ENCODE measurements at regions not wholly inside any gene's neighbourhood (a gene's known extent, or its start where the extent isn't known, plus 50 kb on each side); places are given as distances from the start of the nearest gene placed in this dataset.

DNA sequence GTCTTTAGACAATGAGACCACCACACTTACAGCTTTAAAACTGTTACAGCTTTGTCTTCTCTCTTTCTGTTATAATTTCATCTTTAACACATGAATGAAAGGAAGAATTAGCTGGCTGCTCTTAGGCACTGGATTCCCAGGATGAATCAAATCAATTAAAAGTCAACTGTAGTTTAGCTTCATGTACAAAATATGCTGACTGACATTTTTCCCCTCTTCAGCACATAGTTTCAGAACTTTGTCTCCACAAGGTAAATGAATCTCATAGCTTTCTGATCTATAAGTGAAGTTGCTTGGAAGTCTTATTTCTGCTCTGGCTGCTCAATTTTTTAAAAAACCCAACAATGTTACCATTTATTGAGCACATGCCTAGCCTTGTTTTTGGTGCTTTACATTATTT is 293.8 kb downstream of the GRIN2B start:
- TF ChIP-seq FOXP2 (optimal IDR thresholded peaks at IDR 0.05; ENCODE audit: borderline replicate concordance, extremely low read depth, extremely low read length, insufficient read depth) (no peak), TAF1 (IDR thresholded peaks at IDR 0.05; ENCODE audit: borderline replicate concordance, insufficient read depth, low read length) (no peak)
- TF ChIP-seq, protein P1, sequence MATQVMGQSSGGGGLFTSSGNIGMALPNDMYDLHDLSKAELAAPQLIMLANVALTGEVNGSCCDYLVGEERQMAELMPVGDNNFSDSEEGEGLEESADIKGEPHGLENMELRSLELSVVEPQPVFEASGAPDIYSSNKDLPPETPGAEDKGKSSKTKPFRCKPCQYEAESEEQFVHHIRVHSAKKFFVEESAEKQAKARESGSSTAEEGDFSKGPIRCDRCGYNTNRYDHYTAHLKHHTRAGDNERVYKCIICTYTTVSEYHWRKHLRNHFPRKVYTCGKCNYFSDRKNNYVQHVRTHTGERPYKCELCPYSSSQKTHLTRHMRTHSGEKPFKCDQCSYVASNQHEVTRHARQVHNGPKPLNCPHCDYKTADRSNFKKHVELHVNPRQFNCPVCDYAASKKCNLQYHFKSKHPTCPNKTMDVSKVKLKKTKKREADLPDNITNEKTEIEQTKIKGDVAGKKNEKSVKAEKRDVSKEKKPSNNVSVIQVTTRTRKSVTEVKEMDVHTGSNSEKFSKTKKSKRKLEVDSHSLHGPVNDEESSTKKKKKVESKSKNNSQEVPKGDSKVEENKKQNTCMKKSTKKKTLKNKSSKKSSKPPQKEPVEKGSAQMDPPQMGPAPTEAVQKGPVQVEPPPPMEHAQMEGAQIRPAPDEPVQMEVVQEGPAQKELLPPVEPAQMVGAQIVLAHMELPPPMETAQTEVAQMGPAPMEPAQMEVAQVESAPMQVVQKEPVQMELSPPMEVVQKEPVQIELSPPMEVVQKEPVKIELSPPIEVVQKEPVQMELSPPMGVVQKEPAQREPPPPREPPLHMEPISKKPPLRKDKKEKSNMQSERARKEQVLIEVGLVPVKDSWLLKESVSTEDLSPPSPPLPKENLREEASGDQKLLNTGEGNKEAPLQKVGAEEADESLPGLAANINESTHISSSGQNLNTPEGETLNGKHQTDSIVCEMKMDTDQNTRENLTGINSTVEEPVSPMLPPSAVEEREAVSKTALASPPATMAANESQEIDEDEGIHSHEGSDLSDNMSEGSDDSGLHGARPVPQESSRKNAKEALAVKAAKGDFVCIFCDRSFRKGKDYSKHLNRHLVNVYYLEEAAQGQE (IDR thresholded peaks at IDR 0.05; ENCODE audit: insufficient read depth in 1 of 2, low read depth in 2 of 2, low read length in 2 of 2) = no peak

DNA sequence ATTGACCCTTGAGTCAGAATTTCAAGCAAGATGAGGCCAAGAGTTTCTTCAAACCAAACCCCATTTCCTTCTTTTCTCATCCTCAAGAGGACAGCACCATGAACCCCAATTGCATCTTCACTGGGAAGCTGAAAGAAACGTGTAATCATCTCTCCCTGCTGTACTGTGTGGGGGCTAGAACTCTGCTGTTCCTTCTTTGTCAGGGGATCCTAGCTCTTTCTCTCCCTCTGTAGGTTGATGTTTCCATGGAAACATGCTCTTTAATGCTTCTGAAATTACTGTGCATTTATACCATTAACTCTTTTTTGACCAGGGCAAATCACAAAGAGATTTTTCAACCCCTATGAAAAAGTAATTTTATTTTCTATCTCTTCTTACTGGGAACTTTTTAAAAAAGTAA is 295.1 kb downstream of the GRIN2B start:
- no peak for TF ChIP-seq SIN3A (IDR thresholded peaks at IDR 0.05; ENCODE audit: borderline replicate concordance, insufficient read depth, low read length)
- TF ChIP-seq TAF1 (IDR thresholded peaks at IDR 0.05; ENCODE audit: borderline replicate concordance, insufficient read depth, low read length) = no peak
- TF ChIP-seq, protein P1 (IDR thresholded peaks at IDR 0.05; ENCODE audit: insufficient read depth in 1 of 2, low read depth in 2 of 2, low read length in 2 of 2) = no peak
- no peak for TF ChIP-seq FOXP2 (optimal IDR thresholded peaks at IDR 0.05; ENCODE audit: borderline replicate concordance, extremely low read depth, extremely low read length, insufficient read depth)
- TF ChIP-seq POLR2AphosphoS5 (IDR thresholded peaks at IDR 0.05; ENCODE audit: low read depth, low read length) = no peak

DNA sequence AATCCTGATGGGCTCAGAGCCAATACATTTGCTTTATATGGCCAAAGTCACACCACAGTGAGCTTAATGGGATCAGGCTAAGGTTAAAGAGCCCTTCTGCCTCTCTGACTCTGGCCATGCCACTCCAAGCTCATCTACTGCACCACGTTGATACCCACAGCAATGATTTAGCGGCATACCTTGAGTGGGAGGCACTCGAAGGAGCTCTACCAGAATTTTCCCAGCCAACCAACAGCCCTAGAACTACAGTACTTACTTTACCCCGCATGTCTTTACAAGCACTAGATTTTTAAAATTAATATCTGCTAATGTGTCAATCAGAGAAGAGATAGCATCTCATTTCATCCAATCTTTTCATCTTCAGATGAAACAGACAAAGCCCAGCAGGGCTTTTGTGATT is 300.5 kb downstream of the GRIN2B start:
- TF ChIP-seq FOXP2 (optimal IDR thresholded peaks at IDR 0.05; ENCODE audit: borderline replicate concordance, extremely low read depth, extremely low read length, insufficient read depth) = no peak
- TF ChIP-seq SIN3A (IDR thresholded peaks at IDR 0.05; ENCODE audit: borderline replicate concordance, insufficient read depth, low read length) = no peak
- TF ChIP-seq, protein P1 (IDR thresholded peaks at IDR 0.05; ENCODE audit: insufficient read depth in 1 of 2, low read depth in 2 of 2, low read length in 2 of 2) = no peak
- no peak for TF ChIP-seq POLR2AphosphoS5 (IDR thresholded peaks at IDR 0.05; ENCODE audit: low read depth, low read length)
- no peak for TF ChIP-seq TAF1 (IDR thresholded peaks at IDR 0.05; ENCODE audit: borderline replicate concordance, insufficient read depth, low read length)

DNA sequence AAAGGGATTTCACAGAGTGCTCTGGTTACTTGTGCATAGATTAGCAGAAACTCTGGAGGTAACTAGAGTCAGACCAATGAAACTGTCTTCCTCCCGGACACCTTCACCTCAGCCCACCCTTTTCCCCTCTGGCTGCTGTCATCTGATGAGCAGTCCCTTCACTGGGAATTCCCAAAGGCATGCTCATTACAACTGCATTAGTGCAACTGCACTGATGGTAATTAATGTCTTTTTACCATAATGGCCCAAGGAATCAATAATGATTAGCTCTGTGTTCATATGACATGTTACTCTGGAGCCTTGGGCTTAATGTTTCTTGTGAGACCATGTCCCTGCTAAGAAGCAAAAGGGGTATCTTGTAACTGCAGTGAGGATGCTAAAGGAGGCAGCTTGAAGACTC is 304.5 kb downstream of the GRIN2B start:
- TF ChIP-seq SIN3A (IDR thresholded peaks at IDR 0.05; ENCODE audit: borderline replicate concordance, insufficient read depth, low read length) = no peak
- no peak for TF ChIP-seq FOXP2 (optimal IDR thresholded peaks at IDR 0.05; ENCODE audit: borderline replicate concordance, extremely low read depth, extremely low read length, insufficient read depth)
- TF ChIP-seq, protein P1 (IDR thresholded peaks at IDR 0.05; ENCODE audit: insufficient read depth in 1 of 2, low read depth in 2 of 2, low read length in 2 of 2) = no peak
- TF ChIP-seq TAF1 (IDR thresholded peaks at IDR 0.05; ENCODE audit: borderline replicate concordance, insufficient read depth, low read length) = no peak
- TF ChIP-seq POLR2AphosphoS5 (IDR thresholded peaks at IDR 0.05; ENCODE audit: low read depth, low read length) = no peak

DNA sequence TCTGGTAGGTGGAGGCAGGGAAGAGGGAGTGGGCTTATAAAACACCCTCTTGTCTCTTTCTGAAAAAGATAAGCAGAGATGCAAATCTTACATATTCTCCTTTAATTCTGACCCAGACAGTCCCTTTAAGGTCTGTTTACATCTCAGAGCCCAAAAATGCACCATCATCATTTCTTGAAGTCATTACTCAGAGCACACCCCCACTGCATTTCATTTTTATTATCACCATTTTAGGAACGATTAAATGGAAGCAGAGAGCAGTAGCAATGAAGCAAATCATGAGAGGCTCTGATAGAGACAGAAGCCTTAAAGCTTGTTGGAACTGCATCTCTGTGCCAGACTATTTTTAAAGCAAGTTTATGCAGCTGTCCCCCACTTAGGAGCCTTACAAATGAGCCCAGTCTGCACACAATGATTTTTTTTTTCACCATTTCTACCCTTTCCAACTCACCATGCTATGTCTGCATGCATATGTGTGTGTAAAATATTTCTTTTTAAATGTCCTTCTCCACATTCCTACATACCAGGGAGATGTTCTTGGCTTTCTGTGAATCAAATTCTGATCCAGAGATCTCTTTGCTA is 311.0 kb downstream of the GRIN2B start:
- TF ChIP-seq FOXP2 (optimal IDR thresholded peaks at IDR 0.05; ENCODE audit: borderline replicate concordance, extremely low read depth, extremely low read length, insufficient read depth) (no peak), POLR2AphosphoS5 (IDR thresholded peaks at IDR 0.05; ENCODE audit: low read depth, low read length) (no peak), SIN3A (IDR thresholded peaks at IDR 0.05; ENCODE audit: borderline replicate concordance, insufficient read depth, low read length) (no peak), TAF1 (IDR thresholded peaks at IDR 0.05; ENCODE audit: borderline replicate concordance, insufficient read depth, low read length) (no peak)
- TF ChIP-seq, protein P1 (IDR thresholded peaks at IDR 0.05; ENCODE audit: insufficient read depth in 1 of 2, low read depth in 2 of 2, low read length in 2 of 2) = no peak

All from PFSK-1 (cell line).